GM12878 (cell line): ENCODE measurements at regions not wholly inside any gene's neighbourhood (a gene's known extent, or its start where the extent isn't known, plus 50 kb on each side); places are given as distances from the start of the nearest gene placed in this dataset.

Source experiments
- ATAC-seq: fragments of 200-7000 bp; cut with Tn5 transposase; 3 replicates; pipeline ENCODE4 v1.9.1; 2020; ENCODE audit warnings: mild to moderate bottlenecking, moderate library complexity
- BruUV-seq: library from RNA; stranded (reverse); fragments of 400-500 nt; replicated peaks from 2 replicates; lab custom pipeline; 2021; lab: Mats Ljungman, UMichigan
- CTCF ChIA-PET: fragments of 300-600 bp; sonication (Branson Sonifier 250); formaldehyde crosslinking; extraction: SDS; loops from one replicate; lab custom pipeline; 2021; ENCODE audit warnings: inconsistent platforms; lab: Yijun Ruan, JAX
- POLR2A ChIA-PET: fragments of 350-600 bp; formaldehyde crosslinking; extraction: SDS; loops from one replicate; lab custom pipeline; 2021; ENCODE audit warnings: inconsistent platforms; lab: Charles Lee
- RAD21 ChIA-PET: fragments of 300-600 bp; sonication (Branson Sonifier 250); formaldehyde crosslinking; loops from one replicate; lab custom pipeline; 2023; ENCODE audit warnings: antibody characterized with exemption; ENCODE audit not compliant: unreplicated experiment; lab: Charles Lee
- SMC1A ChIA-PET: fragments of 300-600 bp; sonication (Branson Sonifier 250); formaldehyde crosslinking; loops from one replicate; lab custom pipeline; 2023; ENCODE audit not compliant: unreplicated experiment, uncharacterized antibody; lab: Charles Lee
- DNase-seq: peaks from one replicate; pipeline ENCODE4 v3.0.0-alpha.2; 2011; ENCODE audit warnings: low read depth, low spot score
- FAIRE-seq: peaks from 3 replicates; lab custom pipeline; 2011; peaks lifted over from hg19 to GRCh38; lab: Jason Lieb, UNC
- H2AFZ ChIP-seq: 2 replicates; pipeline ENCODE4 v1.6.0; 2011; ENCODE audit warnings: low read depth, low read length, control low read depth; ENCODE audit not compliant: control insufficient read depth
- H3K27ac ChIP-seq: 2 replicates; pipeline ENCODE4 v1.5.1; 2011; ENCODE audit warnings: control low read depth; ENCODE audit not compliant: control insufficient read depth, insufficient read depth
- H3K27me3 ChIP-seq, 2 experiments: replicated peaks in 1 of 2; 2 replicates each; pipeline versions ENCODE4 v1.6.0 to v1.6.1; 2011; ENCODE audit warnings: low read length in 1 of 2; ENCODE audit not compliant: control insufficient read depth in 2 of 2, insufficient read depth in 2 of 2
- H3K36me3 ChIP-seq, 2 experiments: 2 replicates each; pipeline ENCODE4 v1.5.1; 2011; ENCODE audit warnings: low read length in 1 of 2; ENCODE audit not compliant: control insufficient read depth in 2 of 2, insufficient read depth in 2 of 2
- H3K4me1 ChIP-seq: 2 replicates; pipeline ENCODE4 v1.6.1; 2011; ENCODE audit warnings: mild to moderate bottlenecking, low read length, moderate library complexity, mixed read lengths; ENCODE audit not compliant: control insufficient read depth, insufficient read depth
- H3K4me2 ChIP-seq: 2 replicates; pipeline ENCODE4 v1.6.0; 2011; ENCODE audit warnings: control low read depth; ENCODE audit not compliant: control insufficient read depth, insufficient read depth
- H3K4me3 ChIP-seq: fragments of 200-600 bp; sonication (generic); 2 replicates; pipeline ENCODE4 v1.5.1; 2016
- H3K79me2 ChIP-seq: 2 replicates; pipeline ENCODE4 v1.6.0; 2011; ENCODE audit warnings: low read length; ENCODE audit not compliant: control insufficient read depth, insufficient read depth
- H3K9ac ChIP-seq: 2 replicates; pipeline ENCODE4 v1.8.0; 2011; ENCODE audit warnings: low read length, control low read depth, mixed read lengths; ENCODE audit not compliant: control insufficient read depth, insufficient read depth
- H3K9me3 ChIP-seq: replicated peaks from 3 replicates; pipeline ENCODE4 v1.5.1; 2011; ENCODE audit warnings: mild to moderate bottlenecking, low read length; ENCODE audit not compliant: control insufficient read depth, insufficient read depth
- H4K20me1 ChIP-seq: 2 replicates; pipeline ENCODE4 v1.6.0; 2011; ENCODE audit not compliant: control insufficient read depth, insufficient read depth
- BCL3 ChIP-seq: IDR thresholded peaks from 2 replicates; pipeline ENCODE4 v1.6.1; 2011; ENCODE audit warnings: borderline replicate concordance, low read depth, mild to moderate bottlenecking, moderate library complexity, low read length; ENCODE audit not compliant: insufficient read depth, poor library complexity, severe bottlenecking
- LARP7 ChIP-seq: fragments of 450-650 bp; IDR thresholded peaks from 2 replicates; pipeline ENCODE4 v1.6.1; 2017; ENCODE audit warnings: mild to moderate bottlenecking
- MLLT1 ChIP-seq: fragments of 450-650 bp; IDR thresholded peaks from 2 replicates; pipeline ENCODE4 v1.6.1; 2016; ENCODE audit warnings: mild to moderate bottlenecking
- MYC ChIP-seq: IDR thresholded peaks from 2 replicates; pipeline ENCODE4 v1.6.1; 2011; ENCODE audit warnings: mild to moderate bottlenecking, low read length, moderate library complexity, inconsistent platforms; ENCODE audit not compliant: insufficient read depth, insufficient replicate concordance, insufficient read length, severe bottlenecking
- NR2F1 ChIP-seq: fragments of 450-650 bp; conservative IDR thresholded peaks from 2 replicates; pipeline ENCODE4 v1.6.1; 2017; ENCODE audit warnings: mild to moderate bottlenecking
- PML ChIP-seq: IDR thresholded peaks from 2 replicates; pipeline ENCODE4 v1.6.1; 2012; ENCODE audit warnings: low read length, inconsistent platforms
- SIX5 ChIP-seq: IDR thresholded peaks from 2 replicates; pipeline ENCODE4 v1.6.1; 2011; ENCODE audit warnings: mild to moderate bottlenecking, low read depth, low read length, moderate library complexity; ENCODE audit not compliant: severe bottlenecking
- SMAD1 ChIP-seq: fragments of 450-650 bp; IDR thresholded peaks from 2 replicates; pipeline ENCODE4 v1.6.1; 2018; ENCODE audit warnings: mild to moderate bottlenecking, low read depth; ENCODE audit not compliant: partially characterized antibody
- TARDBP ChIP-seq: IDR thresholded peaks from 2 replicates; pipeline ENCODE4 v1.6.1; 2016; ENCODE audit warnings: borderline replicate concordance
- YBX1 ChIP-seq: fragments of 450-650 bp; IDR thresholded peaks from 2 replicates; pipeline ENCODE4 v1.6.1; 2016; ENCODE audit warnings: antibody characterized with exemption
- ZZZ3 ChIP-seq: IDR thresholded peaks from 2 replicates; pipeline ENCODE4 v1.6.1; 2011; ENCODE audit warnings: low read depth; ENCODE audit not compliant: control insufficient read depth, insufficient read length
- WGBS: methylation state at CpG from one replicate; pipeline ENCODE4 v1.1.6; 2016; ENCODE audit warnings: low lambda C conversion rate; ENCODE audit not compliant: insufficient replicate concordance, insufficient coverage; ENCODE audit errors: missing lambda C conversion rate; 5-methylcytosine and 5-hydroxymethylcytosine counted together
- in situ Hi-C: fragments of 300-500 bp; cut with MboI; formaldehyde crosslinking; loops from 9 replicates; pipeline ENCODE4 v1.14.3; 2018; ENCODE audit warnings: mixed read lengths
- intact Hi-C: fragments of 100-400 bp; cut with micrococcal nuclease; formaldehyde crosslinking; loops from one replicate; pipeline ENCODE4 v1.14.2; 2022; ENCODE audit not compliant: unreplicated experiment
- TF ChIP-seq, protein P1 (sequence below), 3 experiments: IDR thresholded peaks in 2 of 3; conservative IDR thresholded peaks in 1 of 3; 2 replicates each; pipeline ENCODE4 v1.5.1; 2011; ENCODE audit warnings: low read depth in 3 of 3, low read length in 3 of 3, mild to moderate bottlenecking in 3 of 3, control low read depth in 2 of 3, moderate library complexity in 2 of 3, inconsistent platforms in 1 of 3, mixed read lengths in 1 of 3; ENCODE audit not compliant: control insufficient read depth in 2 of 3, insufficient read depth in 1 of 3; ENCODE audit errors: extremely low read depth in 1 of 3
- TF ChIP-seq, protein P2 (sequence below): IDR thresholded peaks from 2 replicates; pipeline ENCODE4 v1.6.1; 2012; ENCODE audit warnings: low read length, inconsistent platforms

DNA sequence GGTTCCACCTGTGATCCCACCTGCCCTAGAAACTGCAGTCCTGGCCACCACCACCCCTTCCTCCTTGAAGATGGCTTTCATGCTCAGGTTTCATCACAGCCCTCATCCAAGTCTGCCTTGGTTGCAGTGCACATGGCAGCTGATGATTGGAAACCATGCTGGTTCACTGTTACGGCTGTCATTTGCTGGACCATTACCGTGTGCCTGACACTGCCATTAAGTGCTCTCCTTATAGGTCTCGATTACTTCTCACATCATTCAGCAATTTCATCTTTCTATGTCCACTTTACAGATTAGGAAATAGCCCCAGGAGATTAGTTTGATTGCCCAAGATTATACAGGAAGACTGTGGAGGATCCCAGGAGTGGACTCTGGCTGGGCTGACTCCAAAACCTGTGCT is 123.9 kb downstream of the ICE1 start:
- no peak overlapping the region for H3K4me3 ChIP-seq
- no peak overlapping the region for H2AFZ ChIP-seq
- ChIA-PET RAD21 (no interaction called here), POLR2A (no interaction called here), SMC1A (no interaction called here), CTCF (no interaction called here)
- ATAC-seq, result no peak
- no peak for DNase-seq
- no peak overlapping the region for H3K4me2 ChIP-seq
- no peaks in the 10 kb centered on the region for H3K9me3 ChIP-seq
- intact Hi-C loops (no loop called here), in situ Hi-C loops (no loop called here)
- H3K27ac ChIP-seq, result no peak overlapping the region
- 29% methylated on average over 3 of the region's 3 CpGs for WGBS
- H4K20me1 ChIP-seq, result no peaks in the 10 kb centered on the region
- FAIRE-seq, result no peak
- no peak overlapping the region for H3K9ac ChIP-seq
- H3K36me3 ChIP-seq, result no peaks in the 10 kb centered on the region
- H3K79me2 ChIP-seq, result no peaks in the 10 kb centered on the region
- no TSS peak for BruUV-seq
- H3K4me1 ChIP-seq, result no peaks in the 10 kb centered on the region
- no peaks in the 10 kb centered on the region for H3K27me3 ChIP-seq
- TF ChIP-seq SIX5 (no peak), BCL3 (no peak), YBX1 (no peak), TARDBP (no peak), LARP7 (no peak), SMAD1 (no peak), MLLT1 (no peak), ZZZ3 (no peak), MYC (no peak), NR2F1 (no peak), PML (no peak)
- TF ChIP-seq, protein P1, sequence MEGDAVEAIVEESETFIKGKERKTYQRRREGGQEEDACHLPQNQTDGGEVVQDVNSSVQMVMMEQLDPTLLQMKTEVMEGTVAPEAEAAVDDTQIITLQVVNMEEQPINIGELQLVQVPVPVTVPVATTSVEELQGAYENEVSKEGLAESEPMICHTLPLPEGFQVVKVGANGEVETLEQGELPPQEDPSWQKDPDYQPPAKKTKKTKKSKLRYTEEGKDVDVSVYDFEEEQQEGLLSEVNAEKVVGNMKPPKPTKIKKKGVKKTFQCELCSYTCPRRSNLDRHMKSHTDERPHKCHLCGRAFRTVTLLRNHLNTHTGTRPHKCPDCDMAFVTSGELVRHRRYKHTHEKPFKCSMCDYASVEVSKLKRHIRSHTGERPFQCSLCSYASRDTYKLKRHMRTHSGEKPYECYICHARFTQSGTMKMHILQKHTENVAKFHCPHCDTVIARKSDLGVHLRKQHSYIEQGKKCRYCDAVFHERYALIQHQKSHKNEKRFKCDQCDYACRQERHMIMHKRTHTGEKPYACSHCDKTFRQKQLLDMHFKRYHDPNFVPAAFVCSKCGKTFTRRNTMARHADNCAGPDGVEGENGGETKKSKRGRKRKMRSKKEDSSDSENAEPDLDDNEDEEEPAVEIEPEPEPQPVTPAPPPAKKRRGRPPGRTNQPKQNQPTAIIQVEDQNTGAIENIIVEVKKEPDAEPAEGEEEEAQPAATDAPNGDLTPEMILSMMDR (IDR thresholded peaks at IDR 0.05 in 2 of 3, conservative IDR thresholded peaks at IDR 0.05 in 1 of 3; ENCODE audit: control insufficient read depth in 2 of 3, extremely low read depth in 1 of 3, insufficient read depth in 1 of 3, low read depth in 3 of 3, low read length in 3 of 3), result no peak
- TF ChIP-seq, protein P2, sequence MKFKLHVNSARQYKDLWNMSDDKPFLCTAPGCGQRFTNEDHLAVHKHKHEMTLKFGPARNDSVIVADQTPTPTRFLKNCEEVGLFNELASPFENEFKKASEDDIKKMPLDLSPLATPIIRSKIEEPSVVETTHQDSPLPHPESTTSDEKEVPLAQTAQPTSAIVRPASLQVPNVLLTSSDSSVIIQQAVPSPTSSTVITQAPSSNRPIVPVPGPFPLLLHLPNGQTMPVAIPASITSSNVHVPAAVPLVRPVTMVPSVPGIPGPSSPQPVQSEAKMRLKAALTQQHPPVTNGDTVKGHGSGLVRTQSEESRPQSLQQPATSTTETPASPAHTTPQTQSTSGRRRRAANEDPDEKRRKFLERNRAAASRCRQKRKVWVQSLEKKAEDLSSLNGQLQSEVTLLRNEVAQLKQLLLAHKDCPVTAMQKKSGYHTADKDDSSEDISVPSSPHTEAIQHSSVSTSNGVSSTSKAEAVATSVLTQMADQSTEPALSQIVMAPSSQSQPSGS, result no peak
